ENCODE measurements at regions not wholly inside any gene's neighbourhood (a gene's known extent, or its start where the extent isn't known, plus 50 kb on each side); places are given as distances from the start of the nearest gene placed in this dataset.

DNA sequence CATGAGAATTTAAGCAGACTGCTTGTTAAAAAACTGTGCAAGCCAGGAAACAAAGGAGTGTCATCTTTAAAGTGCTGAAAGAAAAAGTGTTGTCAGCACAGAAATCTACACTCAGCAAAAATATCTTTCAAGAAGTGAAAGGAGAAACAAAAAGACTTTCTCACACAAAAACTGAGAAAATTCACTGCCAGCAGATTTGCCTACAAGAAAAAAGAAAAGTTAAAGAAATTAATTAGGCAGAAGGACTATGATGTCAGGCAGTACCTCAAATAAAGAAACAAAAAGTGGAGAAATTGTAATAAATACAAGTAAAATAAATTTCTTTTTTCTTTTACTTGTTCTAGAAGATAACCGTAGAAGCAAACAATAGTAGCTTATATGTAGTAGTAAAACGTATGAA, 171.6 kb upstream of the CEP162 start:
- Mint-ChIP-seq H3K36me3 (no peaks in the 10 kb centered on the region), H3K4me3 (no peak overlapping the region), H3K27me3 (ENCODE audit: low read depth) (peaks cover 8% of the 10 kb centered on the region), H3K9me3 (no peaks in the 10 kb centered on the region), H3K27ac (no peak overlapping the region), H3K4me1 (peaks cover 17% of the 10 kb centered on the region)
- DNase-seq (ENCODE audit: low spot score in 2 of 2, unreplicated experiment in 2 of 2), result no peak
- TF ChIP-seq, protein P1, sequence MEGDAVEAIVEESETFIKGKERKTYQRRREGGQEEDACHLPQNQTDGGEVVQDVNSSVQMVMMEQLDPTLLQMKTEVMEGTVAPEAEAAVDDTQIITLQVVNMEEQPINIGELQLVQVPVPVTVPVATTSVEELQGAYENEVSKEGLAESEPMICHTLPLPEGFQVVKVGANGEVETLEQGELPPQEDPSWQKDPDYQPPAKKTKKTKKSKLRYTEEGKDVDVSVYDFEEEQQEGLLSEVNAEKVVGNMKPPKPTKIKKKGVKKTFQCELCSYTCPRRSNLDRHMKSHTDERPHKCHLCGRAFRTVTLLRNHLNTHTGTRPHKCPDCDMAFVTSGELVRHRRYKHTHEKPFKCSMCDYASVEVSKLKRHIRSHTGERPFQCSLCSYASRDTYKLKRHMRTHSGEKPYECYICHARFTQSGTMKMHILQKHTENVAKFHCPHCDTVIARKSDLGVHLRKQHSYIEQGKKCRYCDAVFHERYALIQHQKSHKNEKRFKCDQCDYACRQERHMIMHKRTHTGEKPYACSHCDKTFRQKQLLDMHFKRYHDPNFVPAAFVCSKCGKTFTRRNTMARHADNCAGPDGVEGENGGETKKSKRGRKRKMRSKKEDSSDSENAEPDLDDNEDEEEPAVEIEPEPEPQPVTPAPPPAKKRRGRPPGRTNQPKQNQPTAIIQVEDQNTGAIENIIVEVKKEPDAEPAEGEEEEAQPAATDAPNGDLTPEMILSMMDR (IDR thresholded peaks at IDR 0.05; ENCODE audit: unreplicated experiment), result no peak

DNA sequence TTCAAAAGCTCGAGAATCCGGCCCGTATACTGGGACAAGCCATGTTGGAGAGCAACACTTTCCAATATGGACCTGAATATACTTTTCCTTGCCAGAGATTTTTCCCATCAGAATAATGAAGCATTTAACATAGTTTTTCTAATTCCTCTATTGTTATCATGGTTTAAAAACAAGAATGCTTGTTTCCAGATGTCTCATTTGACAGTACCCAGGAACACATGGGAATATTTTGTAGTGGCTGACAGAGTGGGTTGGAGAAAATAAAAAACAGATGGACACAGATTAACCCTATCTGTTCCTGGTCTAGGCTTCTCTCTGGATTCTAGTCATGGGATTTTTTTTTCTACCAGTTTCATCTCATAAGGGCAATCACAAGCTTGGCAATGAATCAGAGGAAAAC, 164.8 kb upstream of the CEP162 start:
- DNase-seq (ENCODE audit: low spot score in 2 of 2, unreplicated experiment in 2 of 2), result no peak
- Mint-ChIP-seq H3K27me3 (ENCODE audit: low read depth) (peaks cover 7% of the 10 kb centered on the region), H3K9me3 (peaks cover 8% of the 10 kb centered on the region), H3K4me1 (peaks cover 10% of the 10 kb centered on the region), H3K27ac (no peak overlapping the region), H3K36me3 (no peaks in the 10 kb centered on the region), H3K4me3 (no peak overlapping the region)
- TF ChIP-seq, protein P1 (IDR thresholded peaks at IDR 0.05; ENCODE audit: unreplicated experiment), result no peak

DNA sequence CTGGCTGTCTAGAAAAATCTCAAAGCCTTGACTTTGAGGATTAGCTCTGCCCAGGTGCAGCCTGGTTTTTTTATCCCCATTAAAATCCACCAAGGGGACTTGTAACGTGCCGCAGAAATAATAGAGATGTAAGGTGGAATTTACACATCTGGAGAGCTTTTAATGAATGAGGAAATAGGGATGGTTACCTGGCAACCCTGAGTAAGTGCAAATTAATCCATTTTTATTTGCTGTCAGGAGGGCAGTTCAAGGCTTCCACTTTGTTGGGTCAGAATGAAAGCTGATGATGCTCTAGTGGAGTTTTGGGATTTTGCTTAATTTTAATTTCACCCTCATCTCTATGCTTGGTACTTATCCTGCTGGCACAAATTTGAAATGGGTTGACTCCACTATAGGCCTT, 163.4 kb upstream of the CEP162 start:
- H3K27ac Mint-ChIP-seq, result no peak overlapping the region
- no peaks in the 10 kb centered on the region for H3K36me3 Mint-ChIP-seq
- H3K4me3 Mint-ChIP-seq, result no peak overlapping the region
- peaks cover 19% of the 10 kb centered on the region for H3K9me3 Mint-ChIP-seq
- no peak for DNase-seq (ENCODE audit: low spot score in 2 of 2, unreplicated experiment in 2 of 2)
- H3K27me3 Mint-ChIP-seq (ENCODE audit: low read depth), result peaks cover 6% of the 10 kb centered on the region
- TF ChIP-seq, protein P1 (IDR thresholded peaks at IDR 0.05; ENCODE audit: unreplicated experiment), result no peak
- peaks cover 4% of the 10 kb centered on the region for H3K4me1 Mint-ChIP-seq

DNA sequence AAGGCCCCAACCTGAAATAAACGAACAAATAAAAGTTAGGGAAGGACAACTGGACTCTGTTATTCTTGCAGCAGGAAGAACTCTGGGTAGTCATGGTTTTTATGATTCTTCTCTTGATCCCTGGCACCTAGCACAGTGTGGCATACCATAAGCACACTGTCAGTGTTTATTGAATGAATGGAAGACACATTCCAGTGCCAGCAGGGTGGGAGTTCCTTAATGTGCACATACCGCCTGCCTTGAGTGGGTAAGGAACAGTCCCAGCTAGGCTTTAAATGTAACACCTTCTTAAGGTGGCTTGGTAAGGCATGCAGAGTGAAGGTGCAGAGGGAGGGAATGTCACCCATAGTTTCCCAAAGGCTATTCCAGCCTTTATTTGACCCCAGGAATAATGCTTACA, 162.9 kb upstream of the CEP162 start:
- Mint-ChIP-seq H3K4me3 (no peak overlapping the region), H3K4me1 (peaks cover 4% of the 10 kb centered on the region), H3K36me3 (no peaks in the 10 kb centered on the region), H3K27me3 (ENCODE audit: low read depth) (peaks cover 6% of the 10 kb centered on the region), H3K27ac (no peak overlapping the region), H3K9me3 (peaks cover 24% of the 10 kb centered on the region)
- no peak for DNase-seq (ENCODE audit: low spot score in 2 of 2, unreplicated experiment in 2 of 2)
- TF ChIP-seq, protein P1 (IDR thresholded peaks at IDR 0.05; ENCODE audit: unreplicated experiment), result no peak

DNA sequence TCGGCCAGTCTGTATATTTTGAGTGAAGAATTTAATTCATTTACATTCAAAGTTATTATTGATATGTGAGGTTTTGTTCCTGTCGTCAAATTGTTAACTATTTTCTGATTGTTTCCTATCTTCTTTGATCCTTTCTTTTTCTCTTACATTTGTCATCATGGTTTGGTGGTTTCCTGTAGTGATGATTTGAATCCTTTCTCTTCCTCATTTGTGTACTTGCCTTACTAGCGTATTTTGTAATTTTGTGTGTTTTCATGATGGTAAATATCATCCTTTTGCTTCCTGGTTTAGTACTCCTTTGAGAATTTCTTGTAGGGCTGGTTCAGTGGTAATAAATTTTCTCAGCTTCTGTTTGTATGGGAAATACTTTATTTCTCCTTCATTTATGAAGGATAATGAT, 151.7 kb upstream of the CEP162 start:
- TF ChIP-seq, protein P1 (IDR thresholded peaks at IDR 0.05; ENCODE audit: unreplicated experiment), result no peak
- Mint-ChIP-seq H3K36me3 (peaks cover 3% of the 10 kb centered on the region), H3K27ac (no peak overlapping the region), H3K4me1 (no peaks in the 10 kb centered on the region), H3K4me3 (no peak overlapping the region), H3K27me3 (ENCODE audit: low read depth) (peaks cover 8% of the 10 kb centered on the region), H3K9me3 (peaks cover 19% of the 10 kb centered on the region)
- no peak for DNase-seq (ENCODE audit: low spot score in 2 of 2, unreplicated experiment in 2 of 2)

DNA sequence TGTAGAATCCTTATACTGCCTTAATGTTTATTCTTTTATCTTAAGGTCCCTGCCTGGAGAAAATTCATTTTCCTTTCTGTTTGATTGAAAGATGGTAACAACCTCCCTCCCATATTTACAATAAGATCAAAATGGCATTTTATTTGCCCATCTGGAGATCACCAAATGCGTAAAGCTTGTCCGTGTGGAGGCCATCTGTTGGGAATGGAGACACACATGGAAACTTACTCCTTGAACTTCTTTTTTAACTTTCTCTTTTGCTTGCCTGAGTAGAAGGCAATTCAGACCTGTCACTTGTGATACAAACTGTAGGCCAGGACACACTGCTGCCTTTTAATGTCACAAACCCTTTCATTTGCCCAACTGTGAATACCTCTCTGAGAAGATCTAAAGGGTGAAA, 144.8 kb upstream of the CEP162 start:
- no peak for DNase-seq (ENCODE audit: low spot score in 2 of 2, unreplicated experiment in 2 of 2)
- Mint-ChIP-seq H3K27me3 (ENCODE audit: low read depth) (peaks cover 8% of the 10 kb centered on the region), H3K27ac (no peak overlapping the region), H3K4me3 (no peak overlapping the region), H3K9me3 (peaks cover 11% of the 10 kb centered on the region), H3K4me1 (no peaks in the 10 kb centered on the region), H3K36me3 (no peaks in the 10 kb centered on the region)
- TF ChIP-seq, protein P1 (IDR thresholded peaks at IDR 0.05; ENCODE audit: unreplicated experiment), result no peak

All from mesothelial cell of epicardium (in vitro differentiated cells).